ENCODE measurements at regions not wholly inside any gene's neighbourhood (a gene's known extent, or its start where the extent isn't known, plus 50 kb on each side); places are given as distances from the start of the nearest gene placed in this dataset.

GRCh38 chr16:61421111-61421510 is 615.1 kb downstream of the CDH8 start:
- no peak for TF ChIP-seq POLR2AphosphoS5 (IDR thresholded peaks at IDR 0.05)
- TF ChIP-seq EP300 (IDR thresholded peaks at IDR 0.05) = no peak

All from stomach (tissue), 4 donors.